GM18868 (cell line): ENCODE measurements at regions not wholly inside any gene's neighbourhood (a gene's known extent, or its start where the extent isn't known, plus 50 kb on each side); places are given as distances from the start of the nearest gene placed in this dataset.

Source experiments
- ATAC-seq: cut with Tn5 transposase; IDR thresholded peaks from one replicate; pipeline ENCODE4 v1.9.1; 2021; ENCODE audit warnings: mild to moderate bottlenecking, moderate library complexity; ENCODE audit not compliant: unreplicated experiment

DNA sequence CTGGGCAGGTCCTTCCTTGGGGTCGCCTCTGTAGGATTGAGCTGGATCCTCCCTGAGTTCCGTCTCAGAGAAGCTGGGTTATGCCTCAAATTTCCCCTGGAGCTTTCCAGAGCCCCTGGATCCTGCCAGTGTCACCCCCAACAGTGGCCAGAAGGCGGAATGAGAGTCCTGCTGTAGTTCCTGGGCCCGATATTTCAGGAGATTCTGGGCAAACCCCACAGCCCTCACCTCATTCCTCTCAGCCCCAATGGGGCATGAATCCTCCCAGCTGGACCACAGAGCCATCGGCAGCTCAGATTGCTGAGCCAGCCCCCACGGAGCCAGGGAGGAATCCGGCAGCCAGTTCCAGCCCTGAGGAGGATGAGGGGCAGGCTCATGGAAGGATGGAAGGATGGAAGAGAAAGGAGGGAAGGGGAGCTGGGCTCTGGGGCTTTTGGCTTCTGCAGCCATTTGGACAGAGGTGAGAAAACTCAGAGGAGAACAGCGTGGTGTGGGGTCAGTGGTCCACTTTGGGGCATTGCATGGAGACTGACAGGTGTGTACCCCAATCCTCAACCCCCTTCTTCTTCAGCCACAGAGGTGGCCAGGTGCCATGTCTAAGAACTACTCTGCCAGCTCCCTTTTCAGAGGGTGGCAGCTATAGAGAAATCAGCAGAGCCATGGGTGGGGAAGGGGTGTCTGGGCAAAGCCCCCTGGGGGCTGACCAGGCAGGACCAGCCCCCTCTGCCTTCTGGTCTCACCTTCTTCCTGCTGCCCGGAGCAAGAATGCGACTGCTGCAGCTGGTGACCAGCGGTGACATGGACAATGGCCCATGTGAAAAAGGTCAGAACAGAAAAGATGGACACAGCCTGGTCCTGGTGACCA lies 867.6 kb downstream of the TBC1D22A start:
- no peak for ATAC-seq

DNA sequence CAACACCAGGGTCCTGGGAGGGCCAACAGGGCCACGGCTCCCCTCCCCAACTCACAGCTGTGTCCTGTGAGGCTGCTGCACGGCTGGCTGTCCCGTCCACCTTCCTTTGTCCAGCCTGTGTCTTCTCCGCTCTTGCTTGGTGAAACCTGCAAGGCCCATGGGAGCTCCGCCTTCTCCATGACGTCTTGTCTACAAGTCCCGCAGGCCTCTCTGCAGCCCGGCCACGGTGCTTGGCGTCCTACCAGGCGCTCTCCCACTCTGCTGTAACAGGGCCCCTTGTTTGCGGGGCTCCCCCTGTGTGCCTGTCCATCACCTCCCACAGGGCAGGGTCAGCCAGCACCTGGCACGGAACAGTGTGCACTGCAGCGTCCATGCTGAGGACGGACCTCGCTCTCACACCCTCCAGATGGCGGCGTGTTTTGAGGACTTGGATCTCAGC lies 866.8 kb downstream of the TBC1D22A start:
- ATAC-seq, result no peak

DNA sequence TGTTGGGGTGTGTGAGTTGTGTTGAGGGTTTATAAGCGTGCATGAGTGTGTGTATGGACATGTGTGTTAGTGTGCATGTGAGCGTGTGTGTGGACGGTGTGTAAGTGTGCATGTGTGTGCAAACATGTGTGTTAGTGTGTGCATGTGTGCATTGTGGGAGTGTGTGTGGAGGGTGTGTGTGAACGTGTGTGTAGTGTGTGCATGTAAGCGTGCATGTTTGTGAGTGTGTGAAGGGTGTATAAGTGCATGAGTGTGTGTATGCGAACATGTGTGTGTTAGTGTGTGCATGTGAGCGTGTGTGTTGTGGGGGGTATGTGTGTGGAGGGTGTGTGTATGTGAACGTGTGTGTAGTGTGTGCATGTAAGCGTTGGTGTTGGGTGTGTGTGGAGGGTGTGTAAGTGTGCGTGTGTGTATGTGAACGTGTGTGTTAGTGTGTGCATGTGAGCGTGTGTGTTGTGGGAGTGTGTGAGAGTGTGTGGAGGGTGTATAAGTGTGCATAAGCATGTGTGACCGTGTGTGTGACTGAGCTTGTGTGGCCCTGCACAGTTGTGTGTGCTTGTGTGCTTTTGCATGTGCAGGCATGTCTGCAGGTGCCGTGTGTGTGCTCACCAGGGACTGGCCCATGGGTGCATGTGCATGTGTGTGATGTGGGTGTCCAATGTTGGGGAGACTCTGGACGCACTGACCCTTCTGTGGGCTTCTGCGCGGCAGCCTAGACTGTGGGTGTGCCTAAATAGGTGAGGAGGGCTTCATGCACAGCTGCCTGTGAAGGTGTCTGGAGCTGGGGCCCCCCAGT lies 866.2 kb downstream of the TBC1D22A start:
- no peak for ATAC-seq

DNA sequence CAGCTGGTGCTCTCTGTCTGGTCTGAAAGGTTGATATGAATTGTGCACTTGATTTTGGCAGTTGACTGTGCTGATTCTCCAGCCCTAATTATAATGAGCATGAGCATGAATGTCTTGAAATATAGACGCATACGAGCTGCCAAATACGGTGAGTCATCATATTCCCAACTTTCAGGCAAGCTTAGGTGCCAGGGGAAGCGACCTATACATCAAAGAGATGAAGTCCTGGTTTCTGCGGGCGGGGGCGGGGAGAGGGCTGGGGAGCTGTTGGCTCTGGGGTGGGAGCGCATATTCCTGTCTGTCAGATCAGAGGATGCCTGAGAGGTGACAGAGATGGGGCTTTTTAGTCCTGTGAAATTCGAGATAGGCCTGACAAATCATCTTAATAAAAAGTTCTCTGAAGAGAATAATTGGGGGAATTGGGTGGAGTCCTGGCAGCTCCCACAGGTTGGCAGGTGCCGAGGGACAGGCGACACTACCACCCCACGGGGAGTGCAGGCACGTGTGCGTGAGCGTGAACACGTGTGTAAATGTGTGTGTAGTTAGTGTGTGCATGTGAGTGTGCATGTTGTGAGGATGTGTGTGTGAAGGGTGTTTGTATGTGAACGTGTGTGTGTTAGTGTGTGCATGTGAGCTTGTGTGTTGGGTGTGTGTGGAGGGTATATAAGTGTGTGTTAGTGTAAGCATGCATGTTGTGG lies 865.3 kb downstream of the TBC1D22A start:
- ATAC-seq, result no peak

DNA sequence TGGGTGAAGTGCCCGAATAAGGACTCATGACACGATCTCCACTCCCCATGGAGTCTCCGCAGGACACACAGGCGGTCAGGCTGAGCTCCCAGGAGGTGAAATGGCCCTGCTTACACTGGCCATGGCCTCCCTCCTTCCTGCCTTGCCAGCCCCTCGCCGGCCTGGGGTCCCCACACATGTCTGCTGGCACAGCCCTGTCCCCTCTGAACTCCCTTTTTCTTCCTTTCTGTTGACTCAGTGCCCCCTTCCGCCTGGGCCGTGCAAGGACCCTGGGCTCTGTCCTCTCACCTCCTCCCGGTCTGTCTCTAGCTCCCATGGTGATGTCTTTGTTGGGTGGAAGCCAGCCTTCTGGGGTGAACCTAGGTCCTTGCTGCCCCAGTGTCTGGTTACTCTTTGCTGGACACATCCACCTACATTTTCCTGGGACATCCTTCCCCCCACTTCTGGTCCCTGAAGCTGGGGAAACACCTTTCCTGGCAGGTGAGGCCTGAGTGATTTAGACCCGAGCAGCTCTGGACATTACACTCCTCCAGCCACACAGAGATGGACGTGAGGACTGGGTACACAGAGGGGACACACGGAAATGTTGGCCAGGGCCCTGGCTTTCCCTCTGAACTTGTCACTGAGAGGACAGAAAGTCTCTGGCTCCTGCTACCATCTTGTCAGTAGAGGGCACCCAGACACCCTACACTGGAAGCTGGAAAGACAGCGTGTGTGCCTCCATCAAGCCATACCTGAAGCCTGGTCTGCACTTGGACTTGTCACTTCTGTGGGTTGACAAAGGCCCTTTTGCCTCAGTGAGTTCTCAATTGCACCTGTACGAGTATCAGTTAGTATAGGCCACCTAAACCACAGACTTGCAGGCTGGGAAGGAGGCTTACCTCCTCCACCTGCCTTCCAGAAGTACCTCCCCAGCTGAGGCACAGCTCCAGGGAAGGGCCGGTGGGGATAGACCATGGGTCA lies 864.3 kb downstream of the TBC1D22A start:
- ATAC-seq, result no peak

DNA sequence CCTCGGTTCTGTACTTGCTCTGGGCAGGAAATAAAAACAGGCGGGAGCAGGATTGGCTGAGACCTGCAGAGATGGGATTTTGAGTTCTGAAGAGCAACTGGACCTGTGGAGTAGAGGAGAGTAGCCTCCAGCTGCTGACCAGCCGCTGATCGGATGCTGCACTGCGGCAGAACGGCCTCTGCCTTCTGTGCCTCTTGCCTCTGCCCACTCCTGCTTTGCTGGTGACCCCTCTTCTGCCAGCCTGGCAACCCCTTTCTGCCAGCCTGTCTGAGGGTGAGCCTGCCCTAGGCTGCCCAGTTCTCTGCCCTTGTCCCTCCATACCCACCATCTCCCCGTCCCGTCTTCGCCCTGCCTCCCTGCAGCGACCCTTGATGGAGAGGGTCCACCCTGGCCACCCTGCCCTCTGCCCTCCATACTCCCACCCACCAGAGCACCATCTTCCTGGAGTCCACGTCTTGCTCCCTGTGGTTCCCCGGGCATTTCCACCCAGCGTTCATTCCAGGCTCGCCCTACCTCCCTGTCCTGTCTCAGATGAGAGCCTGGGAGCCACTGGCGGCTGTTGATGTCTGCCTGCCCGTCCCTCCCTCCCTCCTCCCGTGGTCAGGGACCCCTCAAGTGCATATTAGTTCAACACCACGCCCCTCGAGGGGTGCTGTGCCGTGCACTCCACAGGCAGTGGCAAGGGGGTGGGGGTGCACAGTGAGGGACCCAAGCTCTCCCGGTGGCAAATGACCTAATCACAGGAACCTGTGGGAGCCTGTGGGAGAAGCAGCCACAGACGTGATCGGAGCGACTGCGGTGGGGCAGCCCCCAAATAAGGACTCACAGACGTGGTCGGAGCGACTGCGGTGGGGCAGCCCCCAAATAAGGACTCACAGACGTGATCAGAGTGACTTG lies 863.3 kb downstream of the TBC1D22A start:
- ATAC-seq, result no peak

DNA sequence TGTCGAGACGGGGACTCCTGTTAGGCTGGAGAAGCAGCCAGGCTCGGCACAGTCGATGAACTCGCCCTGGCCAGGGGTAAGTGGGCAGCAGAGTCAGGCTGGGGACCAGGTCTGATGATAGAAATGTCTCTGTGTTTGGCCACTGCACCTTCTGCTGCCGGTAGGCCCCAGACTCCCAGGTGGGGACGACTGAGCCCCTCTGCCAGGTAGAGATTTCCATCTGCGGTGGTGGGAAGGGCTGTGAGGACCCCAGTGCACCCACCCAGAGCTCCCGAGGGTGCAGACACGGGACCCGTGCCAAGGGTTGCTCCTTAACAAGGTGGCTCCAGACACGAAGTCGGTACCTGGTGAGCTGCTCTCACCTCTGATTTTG lies 862.5 kb downstream of the TBC1D22A start:
- ATAC-seq, result no peak

DNA sequence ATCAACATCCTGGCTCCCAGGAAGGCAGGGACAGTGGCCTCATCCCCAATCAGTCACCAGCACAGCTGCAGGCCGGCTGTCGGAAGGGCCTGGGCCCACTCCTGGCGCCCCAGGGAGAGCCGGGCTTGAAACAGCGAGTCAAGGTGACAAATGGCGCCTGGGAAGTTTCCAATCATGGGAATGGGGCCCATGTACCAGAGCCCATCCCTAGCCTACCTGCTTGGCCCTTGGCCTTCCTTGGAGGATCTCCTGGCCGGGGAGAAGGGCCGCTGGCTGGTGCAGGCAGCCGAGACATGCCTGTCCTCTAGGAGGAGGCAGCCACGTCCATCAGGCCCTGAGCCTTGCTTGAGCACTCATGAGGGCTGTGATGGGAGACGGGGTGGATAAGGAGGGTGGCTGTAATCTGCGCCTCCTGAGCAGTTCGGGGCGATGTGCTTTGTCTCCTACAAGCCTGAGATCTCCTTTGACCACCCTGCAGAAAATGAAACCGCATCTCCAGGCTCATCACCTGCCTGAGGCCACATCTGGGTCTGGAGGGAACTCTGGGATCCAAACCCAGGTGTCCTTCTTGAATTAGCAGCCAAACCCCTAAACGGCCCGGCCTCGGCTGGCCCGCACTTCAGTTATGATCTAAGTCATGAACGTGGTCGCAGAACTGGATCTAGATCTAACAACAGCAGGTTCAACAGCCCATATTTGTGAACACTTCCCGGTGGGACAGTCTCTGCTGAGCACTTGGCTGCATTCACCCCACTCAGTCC lies 862.0 kb downstream of the TBC1D22A start:
- ATAC-seq, result no peak

DNA sequence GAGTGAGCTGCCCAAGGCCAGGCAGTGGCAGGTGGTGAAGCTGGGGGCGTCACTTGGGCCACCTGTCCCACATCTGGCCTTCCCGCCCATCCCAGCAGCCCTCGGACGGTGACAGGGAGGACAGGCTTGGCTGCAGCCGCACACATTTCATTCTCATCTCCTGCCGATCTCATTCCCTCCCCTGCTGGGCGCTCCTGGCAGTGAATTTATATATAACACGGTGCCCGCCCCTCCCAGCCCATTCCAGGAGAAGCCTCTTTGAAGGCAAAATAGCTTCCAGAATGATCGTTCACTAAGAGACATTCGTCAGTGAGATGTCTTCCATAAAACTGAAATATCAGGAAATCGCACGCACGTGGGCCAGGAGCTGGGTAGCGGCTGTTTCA lies 861.3 kb downstream of the TBC1D22A start:
- no peak for ATAC-seq

DNA sequence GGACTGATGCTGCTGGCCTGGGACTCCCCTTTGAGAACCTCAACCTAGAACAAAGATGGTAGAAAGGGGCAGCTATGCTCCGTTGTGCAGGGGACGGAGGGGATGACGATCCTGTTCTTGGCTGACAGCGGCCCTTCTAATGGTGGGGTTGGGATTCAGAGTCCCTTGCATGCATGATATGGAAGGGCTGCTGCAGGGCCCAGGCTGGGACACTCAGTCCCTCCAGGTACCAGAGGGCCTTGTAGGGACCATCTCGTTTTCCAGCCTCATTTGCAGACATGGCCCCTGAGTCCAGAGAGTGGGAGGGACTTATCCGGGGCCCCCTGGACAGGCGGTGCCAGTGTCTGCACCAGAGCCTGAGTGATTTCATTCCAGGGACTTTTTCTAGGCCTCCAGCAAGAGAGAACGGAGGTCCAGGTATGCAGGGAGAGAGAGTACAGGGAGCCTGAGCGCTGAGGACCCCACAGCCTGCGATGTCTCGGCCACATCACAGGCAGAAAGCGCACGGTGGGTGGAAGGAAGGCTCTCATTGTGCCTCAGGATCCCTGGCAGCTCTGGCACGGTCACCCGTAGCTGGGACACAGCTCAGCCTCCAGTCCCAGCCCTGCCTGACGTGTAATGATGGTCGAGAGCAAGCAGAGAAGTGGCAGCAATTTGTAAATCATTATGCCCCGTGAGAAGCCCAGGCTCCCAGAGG lies 860.8 kb downstream of the TBC1D22A start:
- ATAC-seq, result no peak

DNA sequence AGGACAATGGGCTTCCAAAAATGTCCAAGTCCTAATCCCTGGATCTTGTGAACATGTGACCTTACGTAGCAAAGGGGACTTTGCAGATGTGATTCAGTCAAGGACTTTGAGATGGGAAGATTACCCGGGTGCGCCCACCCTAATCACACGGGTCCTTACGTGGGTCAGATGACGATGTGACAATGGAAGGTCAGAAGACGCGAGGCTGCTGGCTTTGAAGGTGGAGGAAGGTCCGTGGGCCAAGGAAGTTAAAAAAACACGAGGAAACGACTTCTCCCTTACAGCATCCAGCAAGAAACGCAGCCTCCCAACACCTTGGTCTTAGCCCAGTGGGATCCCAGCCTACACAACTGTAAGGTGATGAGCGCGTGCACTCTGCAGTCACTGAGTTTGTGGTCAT lies 860.1 kb downstream of the TBC1D22A start:
- ATAC-seq, result no peak

DNA sequence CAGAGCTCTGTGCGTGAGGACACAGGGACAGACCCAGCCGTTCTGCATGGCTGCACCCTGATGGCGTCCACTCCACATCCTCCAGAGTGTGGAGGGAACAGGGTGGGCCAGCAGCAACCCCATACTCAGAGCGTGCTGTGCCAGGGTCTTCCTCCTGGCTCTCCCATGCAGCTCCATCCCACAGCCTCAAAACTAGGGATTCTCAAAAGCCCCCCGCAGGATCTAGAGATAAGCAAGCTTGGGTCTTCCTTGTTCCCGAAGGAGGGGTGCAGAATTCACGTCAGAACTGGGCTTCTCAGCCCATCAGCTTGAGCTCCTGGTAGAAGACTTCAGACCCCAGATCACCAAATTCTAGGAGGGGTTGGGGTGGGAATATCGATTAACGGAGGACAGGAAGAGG lies 858.8 kb downstream of the TBC1D22A start:
- ATAC-seq, result no peak

DNA sequence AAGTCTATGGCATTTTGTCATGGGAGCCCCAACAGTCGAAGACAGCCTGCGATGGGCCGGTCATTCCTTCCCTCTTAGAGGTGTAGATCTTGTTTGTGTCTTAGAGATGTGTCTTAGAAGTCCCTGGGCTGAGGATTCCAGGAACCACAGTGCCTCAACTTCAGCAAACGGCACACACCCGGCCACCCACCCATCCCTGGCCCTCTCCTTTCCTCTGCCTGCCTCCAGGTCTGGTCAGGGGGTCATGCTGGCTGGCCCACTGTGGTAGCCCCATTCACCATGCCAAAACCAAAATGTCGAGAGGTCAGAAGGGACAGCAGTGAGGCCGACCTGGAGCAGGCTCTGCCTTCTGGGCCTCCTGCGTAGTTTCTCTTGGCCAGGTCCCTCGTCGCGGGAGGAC lies 857.9 kb downstream of the TBC1D22A start:
- no peak for ATAC-seq

DNA sequence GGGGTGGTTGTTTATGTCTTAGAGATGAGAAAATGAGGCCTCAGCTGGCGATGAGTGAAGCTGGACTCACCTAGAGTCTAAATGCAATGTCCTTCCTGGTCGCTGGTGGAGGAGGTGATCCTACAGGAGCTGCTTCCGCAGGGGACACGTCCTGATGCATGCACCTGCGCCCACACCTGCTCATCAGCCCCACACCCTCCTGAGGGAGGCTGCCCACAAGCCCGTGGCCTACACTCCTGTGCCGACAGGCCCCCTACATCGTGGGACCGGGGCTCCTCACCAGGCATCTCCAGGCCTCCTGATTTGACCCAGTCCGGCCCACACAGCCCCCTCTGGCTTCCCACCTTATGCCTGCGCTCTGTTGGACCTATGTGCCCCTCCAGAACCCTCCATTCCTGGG lies 857.2 kb downstream of the TBC1D22A start:
- no peak for ATAC-seq

DNA sequence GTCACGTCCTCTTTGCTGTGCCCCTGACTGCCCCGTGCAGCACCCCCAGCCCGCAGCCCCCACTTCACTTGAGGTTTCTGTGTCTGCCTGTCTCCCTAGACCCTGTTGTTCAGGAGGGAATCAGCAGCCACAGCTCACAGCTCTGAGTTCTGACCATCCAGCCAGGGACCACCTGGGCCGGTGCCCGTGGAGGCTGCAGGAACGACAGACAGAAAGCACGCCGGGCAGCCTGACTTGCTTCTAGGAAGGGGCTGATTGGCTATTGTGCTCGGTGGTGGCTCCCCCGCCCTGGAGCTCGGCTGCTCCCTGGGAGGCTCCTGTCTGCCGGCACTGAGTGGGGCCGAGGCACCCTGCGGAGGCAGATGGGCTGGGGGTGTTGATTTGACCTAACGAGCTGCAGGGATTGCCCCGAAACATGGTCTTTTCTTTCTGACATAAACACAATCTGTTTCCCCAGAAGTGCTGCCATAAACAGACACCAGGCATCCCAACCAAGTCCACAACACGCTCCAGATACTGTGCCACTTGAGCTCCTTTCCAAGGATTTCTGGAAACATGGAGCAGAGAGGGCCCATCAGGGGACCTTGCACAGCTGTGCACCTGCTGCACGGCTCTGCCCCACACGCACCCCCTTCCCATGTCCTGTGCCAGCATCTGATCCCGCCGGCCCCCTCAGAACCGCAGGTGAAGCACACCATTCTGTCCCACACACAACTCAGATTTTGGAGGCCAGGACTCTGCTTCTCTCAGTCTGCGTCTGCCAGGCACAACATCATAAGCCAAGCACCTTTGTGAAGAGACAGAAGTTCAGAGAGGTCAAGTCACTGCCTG lies 855.9 kb downstream of the TBC1D22A start:
- ATAC-seq, result no peak

DNA sequence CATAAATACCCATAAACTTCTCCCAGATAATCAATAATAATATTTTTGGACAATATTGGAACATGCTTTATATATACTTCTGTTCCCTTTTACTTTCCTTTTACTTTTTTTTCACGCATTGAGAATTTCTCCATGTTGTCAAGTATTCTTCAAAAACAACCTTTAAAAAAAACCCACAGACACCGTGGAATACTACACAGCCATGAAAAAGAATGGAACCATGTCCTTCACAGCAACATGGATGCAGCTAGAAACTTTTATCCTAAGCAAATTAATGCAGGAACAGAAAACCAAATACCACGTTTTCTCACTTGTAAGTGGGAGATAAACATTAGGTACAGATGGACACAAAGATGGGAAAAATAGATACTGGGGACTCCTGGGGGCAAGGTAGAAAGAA lies 854.7 kb downstream of the TBC1D22A start:
- ATAC-seq, result no peak

DNA sequence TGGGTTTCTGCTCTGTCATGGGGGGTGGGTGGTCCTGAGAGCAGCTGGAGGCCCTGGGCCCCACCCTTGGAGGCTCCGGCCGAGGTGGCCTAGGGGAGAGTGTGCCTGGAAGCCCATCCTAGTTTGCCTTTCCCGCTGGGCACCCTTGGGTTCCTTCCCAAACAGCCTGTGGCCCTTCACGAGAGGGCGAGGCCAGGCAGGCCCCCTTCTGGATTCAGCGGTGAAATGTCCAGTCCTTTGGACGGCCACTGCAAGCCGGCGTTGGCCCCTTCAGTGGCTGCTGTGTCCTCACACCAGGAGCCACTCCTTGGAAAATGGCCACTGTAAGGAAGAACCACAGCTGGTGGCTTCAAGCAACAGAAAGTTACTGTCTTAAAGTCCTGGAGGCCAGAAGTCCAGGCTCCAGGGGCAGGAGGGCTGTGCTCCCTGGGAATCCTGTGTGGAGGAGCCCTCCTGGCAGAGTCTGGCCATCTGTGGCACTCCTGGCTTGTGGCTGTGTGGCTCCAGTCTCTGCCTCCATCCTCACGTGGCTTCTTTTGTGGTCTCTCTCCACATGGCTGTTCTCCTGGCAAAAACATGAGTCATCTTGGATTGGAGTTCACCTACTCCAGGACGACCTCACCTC lies 854.1 kb downstream of the TBC1D22A start:
- ATAC-seq, result no peak
